GM21786 (cell line): ENCODE measurements at regions not wholly inside any gene's neighbourhood (a gene's known extent, or its start where the extent isn't known, plus 50 kb on each side); places are given as distances from the start of the nearest gene placed in this dataset.
"Not testable (repeated sequence)": the region's sequence is repeated elsewhere in the genome, so short reads cannot be mapped to it uniquely, and the experiment has no call there.

ENCODE experiments used
- ATAC-seq: cut with Tn5 transposase; IDR thresholded peaks from one replicate; pipeline ENCODE4 v1.9.1; 2021; ENCODE audit not compliant: unreplicated experiment

DNA sequence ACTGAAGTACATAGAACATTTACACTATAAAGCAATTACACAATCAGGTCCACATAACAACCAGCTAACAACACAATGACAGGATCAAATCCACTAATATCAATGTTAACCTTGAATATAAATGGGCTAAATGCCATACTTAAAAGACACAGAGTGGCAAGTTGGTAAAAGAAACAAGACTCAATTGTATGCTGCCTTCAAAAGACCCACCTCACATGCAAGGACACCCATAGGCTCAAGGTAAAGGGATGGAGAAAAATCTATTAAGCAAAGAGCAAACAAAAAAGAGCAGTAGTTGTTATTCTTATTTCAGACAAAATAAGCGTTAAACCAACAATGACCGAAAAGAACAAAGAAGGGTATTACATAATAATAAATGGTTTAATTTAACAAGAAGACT lies 183.3 kb downstream of the PYDC2 start:
- ATAC-seq: no peak

GRCh38 chr3:191646242-191646641 lies 185.3 kb downstream of the PYDC2 start:
- ATAC-seq: no peak

DNA sequence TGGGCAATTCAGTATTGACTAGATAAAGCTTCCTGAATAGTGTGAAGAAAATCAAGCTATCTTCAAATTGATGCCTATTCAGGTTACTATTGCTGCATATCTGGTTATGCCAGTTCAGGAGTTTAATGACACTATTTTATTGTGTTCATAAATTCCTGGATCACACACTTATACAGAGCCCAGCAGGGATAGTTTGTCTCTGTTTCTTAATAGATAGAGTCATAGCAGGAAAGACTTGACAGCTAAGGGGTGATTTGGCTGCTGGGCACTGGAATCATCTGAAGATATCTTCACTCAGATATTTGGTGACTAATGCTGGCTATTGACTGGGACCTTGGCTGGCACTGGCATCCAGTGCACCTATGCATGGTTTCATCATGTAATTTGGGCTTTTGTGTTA lies 187.8 kb downstream of the PYDC2 start:
- no peak for ATAC-seq

DNA sequence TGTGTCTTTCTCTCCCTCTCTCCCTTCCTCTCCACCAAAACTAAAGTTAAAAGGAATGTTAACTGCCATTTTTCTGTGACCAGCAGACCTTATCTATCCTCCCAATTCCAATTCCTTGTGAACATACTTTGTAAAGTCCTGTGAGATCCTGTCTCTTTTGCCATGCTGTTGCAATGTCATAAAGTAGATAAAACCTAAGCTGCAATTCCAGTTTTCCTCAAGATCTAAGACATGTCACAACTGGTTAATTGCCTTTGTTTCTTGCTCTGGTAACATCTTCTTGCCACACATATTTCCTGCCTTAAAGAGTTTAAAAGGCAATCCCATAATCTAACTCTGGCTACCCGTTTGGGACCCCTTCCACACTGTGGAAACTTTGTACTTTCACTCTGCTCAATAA lies 188.7 kb downstream of the PYDC2 start:
- ATAC-seq: no peak

DNA sequence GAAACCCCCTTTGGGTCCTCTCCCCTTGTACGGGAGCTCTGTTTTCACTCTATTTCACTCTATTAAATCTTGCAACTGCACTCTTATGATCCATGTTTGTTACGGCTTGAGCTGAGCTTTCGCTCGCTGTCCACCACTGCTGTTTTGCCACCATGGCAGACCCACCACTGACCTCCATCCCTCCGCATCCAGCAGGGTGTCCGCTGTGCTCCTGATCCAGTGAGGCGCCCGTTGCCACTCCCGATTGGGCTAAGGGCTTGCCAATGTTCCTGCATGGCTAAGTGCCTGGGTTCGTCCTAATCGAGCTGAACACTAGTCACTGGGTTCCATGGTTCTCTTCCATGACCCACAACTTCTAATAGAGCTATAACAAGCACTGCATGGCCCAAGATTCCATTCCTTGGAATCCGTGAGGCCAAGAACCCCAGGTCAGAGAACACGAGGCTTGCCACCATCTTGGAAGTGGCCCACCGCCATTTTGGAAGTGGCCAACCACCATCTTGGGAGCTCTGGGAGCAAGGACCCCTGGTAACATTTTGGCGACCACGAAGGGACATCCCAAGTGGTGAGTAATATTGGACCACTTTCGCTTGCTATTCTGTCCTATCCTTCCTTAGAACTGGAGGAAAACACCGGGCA lies 197.9 kb downstream of the PYDC2 start:
- ATAC-seq: not testable (repeated sequence)

DNA sequence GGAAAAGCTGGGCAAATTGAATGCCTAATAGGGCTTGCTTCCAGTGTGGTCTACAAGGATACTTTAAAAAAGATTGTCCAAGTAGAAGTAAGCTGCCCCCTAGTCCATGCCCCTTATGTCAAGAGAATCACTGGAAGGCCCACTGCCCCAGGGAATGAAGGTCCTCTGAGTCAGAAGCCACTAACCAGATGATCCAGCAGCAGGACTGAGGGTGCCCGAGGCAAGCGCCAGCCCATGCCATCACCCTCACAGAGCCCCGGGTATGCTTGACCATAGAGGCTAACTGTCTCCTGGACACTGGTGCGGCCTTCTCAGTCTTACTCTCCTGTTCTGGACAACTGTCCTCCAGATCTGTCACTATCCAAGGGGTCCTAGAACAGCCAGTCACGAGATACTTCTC lies 201.2 kb downstream of the PYDC2 start:
- ATAC-seq: not testable (repeated sequence)

GRCh38 chr3:191680989-191681597 lies 220.1 kb downstream of the PYDC2 start:
- ATAC-seq: no peak

DNA sequence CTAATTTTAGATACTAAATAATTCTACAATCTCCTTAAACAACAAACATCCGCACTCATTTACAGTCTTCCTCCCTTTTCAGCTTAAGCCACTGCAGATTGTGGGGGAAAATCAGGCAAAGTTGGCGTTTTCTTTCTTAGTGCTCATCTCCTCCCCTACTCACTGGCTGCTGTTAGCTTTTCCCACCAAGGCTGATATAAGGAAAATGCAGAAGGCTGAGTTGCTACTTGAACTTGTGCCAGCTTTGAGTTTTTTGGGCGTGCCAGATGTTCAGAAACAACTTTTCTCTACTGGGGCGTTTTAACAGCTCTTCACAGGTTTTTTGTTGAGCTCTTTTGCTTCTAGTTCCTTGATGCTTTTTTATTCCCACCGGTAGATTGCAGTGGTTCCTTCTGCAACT lies 222.0 kb downstream of the PYDC2 start:
- ATAC-seq: no peak

DNA sequence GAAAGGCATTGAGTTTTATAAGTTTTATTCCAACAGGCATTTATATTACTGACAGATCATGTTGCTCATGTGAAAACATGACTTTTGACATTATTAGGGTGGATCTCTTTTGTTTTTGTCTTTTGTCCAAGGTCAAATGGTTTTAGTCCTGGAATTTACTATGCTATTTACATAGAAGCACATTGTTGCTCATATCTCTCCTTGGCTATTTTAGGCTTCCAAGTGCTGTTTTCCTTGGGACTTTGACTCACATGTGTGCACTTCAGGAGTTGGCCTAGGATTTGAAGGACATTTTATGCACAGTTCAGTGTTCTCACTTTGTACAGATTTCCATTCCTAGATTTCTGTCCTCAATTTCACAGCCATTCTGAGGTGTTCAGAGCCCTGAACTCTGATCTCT lies 225.7 kb downstream of the PYDC2 start:
- no peak for ATAC-seq

- ATAC-seq: no peak
Observed at GRCh38 chr3:191688756-191689433, 227.9 kb downstream of the PYDC2 start.

DNA sequence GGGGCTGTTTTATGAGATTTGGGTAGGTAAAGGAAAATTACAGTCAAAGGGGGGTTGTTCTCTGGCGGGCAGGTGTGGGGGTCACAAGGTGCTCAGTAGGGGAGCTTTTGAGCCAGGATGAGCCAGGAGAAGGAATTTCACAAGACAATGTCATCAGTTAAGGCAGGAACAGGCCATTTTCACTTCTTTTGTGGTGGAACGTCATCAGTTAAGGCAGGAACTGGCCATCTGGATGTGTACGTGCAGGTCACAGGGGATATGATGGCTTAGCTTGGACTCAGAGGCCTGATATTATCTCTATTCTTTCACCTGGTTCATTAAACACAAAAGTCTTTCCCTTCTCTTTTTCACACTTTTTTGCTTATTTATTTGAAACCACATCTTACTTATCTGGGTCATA lies 230.2 kb downstream of the PYDC2 start:
- not testable (repeated sequence) for ATAC-seq

GRCh38 chr3:191695131-191695814 lies 234.3 kb downstream of the PYDC2 start:
- ATAC-seq: no peak

DNA sequence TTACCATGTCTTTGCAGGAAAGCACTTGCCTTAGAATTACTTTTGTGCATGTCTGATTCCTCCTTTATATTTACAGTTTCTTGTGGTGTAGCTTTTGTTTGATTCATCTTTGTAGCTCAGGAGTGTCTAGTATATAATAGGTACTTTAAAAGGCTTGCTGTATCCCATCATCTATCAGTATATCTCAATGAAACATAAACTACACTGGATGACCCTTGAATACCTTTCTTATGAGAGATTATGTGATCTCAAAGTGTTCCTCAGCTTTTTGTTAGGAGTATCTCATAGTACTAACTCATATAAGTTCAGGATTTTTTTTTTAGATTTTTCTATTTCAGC lies 234.8 kb downstream of the PYDC2 start:
- ATAC-seq: no peak

DNA sequence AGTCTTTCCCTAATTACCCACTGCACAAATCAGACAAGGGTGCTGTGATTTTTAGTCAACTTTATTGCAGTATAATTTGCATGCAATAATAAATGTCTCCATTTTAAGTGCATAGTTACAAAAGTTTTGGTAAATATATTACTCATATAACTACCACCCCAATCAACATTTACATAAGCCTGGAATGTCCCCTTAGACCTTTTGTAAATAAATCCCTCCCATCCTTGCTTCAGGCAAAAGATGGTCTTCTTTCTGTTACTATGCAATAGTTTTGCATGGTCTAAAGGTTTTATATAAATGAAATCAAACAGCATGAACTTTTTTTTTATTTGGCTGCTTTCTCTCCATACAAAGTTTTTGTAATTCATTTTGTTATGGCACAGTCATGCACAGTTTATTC lies 235.4 kb downstream of the PYDC2 start:
- ATAC-seq: no peak

DNA sequence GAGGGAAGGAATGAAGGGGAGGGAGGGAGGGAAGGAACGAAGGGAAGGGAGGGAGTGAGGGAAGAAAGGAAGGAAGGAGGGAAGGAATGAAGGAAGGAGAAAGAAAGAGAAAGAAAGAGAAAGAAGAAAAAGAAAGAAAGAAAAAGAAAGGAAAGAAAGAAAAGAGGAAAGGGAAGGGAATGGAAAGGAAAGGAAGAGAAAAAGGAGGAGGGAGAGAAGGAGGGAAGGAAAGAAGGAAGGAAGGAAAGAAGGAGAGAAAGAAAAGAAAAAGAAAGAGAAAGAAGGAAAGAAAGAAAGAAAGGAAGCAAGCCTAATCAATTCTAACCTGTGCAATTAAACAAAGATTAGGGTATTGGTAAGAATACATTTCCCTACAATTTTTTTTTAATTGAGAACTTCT lies 238.6 kb downstream of the PYDC2 start:
- ATAC-seq: no peak

GRCh38 chr3:191702121-191702520 lies 241.2 kb downstream of the PYDC2 start:
- no peak for ATAC-seq

DNA sequence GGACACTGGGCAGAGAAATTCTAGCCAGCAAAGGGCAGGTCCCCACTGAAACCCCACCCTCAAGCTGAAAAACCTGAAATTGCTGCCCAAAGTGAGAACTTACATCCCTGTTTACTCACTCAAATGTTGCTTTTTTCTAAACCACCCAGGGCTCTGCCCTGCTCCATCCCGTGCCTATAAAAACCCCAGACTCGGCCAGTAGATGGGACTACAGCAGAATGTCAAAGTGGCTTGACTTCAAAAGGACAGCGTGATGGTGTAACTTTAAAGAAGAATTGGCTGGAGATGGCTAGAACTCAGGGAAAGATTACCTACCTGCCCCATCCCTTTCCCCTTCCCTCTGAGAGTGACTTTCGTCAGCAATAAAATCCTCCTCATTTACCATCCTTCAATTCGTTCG lies 246.9 kb downstream of the PYDC2 start:
- no peak for ATAC-seq

DNA sequence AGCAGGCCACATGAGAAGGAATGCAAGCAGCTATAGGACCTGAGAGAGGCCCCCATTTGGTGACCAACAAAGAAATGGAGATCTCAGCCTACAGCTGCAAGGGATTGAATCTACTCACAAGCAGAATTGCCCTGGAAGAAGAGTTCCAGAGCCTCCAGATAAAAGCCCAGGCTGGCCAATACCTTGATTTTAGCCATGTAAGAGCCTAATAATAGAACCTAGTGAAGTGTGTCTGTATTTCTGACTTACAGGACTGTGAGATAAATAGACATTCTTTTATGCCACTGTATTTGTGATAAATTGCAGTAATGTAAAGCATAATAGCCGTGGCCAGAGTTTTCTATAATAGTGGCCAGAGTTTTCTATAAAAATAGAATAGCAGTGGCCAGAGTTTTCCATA lies 254.6 kb downstream of the PYDC2 start:
- ATAC-seq: no peak

DNA sequence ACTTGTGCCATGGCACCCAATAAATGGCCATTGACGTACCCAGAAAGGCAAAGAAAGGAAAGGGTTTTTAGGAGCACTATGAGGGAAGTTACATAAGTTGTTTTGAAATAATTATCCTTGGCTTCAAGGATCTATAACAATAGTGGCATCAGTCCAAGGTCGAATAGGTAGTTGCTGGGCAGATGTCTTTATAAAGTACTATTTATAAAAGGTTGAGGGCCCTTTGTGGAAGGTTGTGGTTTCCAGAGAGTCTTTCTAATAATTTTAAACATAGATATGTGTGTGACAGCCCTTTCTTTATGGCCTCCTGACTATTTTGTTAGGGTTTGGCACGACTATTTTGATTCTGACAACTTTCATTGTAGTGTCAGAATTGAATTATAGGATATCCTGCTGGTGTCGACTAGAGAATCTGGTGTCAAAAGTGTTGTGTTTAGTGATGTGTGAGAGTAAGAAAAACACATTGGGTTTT lies 260.5 kb downstream of the PYDC2 start:
- ATAC-seq: no peak

GRCh38 chr3:191721990-191722389 lies 261.0 kb downstream of the PYDC2 start:
- ATAC-seq: no peak

DNA sequence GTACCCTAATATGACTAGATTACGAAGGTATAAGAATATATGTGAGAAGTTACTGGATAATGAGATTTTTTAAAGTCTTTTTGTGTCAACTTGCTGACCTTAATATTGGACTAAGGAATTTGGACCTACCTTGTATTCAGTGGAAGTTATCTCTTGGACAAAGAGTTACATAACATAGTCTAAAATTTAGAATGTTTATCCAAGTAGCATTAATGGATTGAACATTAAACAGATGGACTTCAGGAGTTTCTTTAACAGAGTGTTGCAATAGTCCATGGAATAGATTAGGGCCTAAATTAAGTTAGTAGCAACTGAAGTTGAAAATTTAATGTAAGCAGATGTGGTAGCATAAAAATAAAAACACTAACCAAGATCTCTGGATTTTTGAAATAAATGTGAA lies 266.4 kb downstream of the PYDC2 start:
- no peak for ATAC-seq

- no peak for ATAC-seq
Observed at GRCh38 chr3:191728186-191728585, 267.2 kb downstream of the PYDC2 start.
